ENCODE measurements at regions not wholly inside any gene's neighbourhood (a gene's known extent, or its start where the extent isn't known, plus 50 kb on each side); places are given as distances from the start of the nearest gene placed in this dataset.

DNA sequence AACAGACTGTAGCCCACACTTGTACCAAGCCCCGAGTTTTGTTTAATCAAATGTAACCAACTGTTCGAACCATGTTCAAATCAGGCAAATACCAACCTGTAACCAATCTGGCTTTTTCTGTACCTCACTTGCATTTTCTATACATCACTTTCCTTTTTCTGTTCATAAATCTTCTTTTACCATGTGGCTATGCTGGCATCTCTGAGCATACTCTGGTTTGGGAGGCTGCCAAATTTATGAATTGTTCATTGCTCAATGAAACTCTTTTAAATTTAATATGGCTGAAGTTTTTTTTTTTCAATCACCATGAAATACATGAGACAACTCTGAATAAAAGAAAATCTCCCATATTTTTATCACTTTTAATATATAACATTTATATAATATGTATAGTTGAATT is 256.1 kb downstream of the SLITRK6 start:
- no peak for DNase-seq (ENCODE audit: low read depth in 2 of 3, low spot score in 2 of 3)

GRCh38 chr13:85541476-85541875 is 257.7 kb downstream of the SLITRK6 start:
- no peak for DNase-seq (ENCODE audit: low read depth in 2 of 3, low spot score in 2 of 3)

GRCh38 chr13:85538957-85539356 is 260.3 kb downstream of the SLITRK6 start:
- no peak for DNase-seq (ENCODE audit: low read depth in 2 of 3, low spot score in 2 of 3)

GRCh38 chr13:85537601-85538000 is 261.6 kb downstream of the SLITRK6 start:
- DNase-seq (ENCODE audit: low read depth in 2 of 3, low spot score in 2 of 3): no peak

DNA sequence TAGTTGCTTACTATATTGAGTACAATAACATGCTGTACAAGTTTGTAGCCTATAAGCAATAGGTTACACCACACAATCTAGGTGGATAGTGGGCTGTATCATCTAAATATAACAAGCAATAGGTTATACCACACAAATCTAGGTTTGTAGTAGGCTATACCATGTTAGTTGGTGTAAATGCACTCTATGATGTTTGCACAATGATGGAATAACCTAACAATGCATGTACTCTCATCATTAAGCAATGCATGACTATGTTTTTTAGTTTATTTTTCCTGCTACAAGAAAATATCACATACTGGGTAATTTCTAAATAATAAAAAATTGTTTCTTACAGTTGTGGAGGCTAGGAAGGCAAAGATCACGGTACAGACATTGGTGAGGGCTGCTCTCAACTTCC is 262.5 kb downstream of the SLITRK6 start:
- no peak for DNase-seq (ENCODE audit: low read depth in 2 of 3, low spot score in 2 of 3)

- DNase-seq (ENCODE audit: low read depth in 2 of 3, low spot score in 2 of 3): no peak
These were observed 263.7 kb downstream of the SLITRK6 start for GRCh38 chr13:85535316-85536084.

- no peak for DNase-seq (ENCODE audit: low read depth in 2 of 3, low spot score in 2 of 3)
These were observed 265.3 kb downstream of the SLITRK6 start for GRCh38 chr13:85533911-85534310.

- DNase-seq (ENCODE audit: low read depth in 2 of 3, low spot score in 2 of 3): no peak
These were observed 270.0 kb downstream of the SLITRK6 start for GRCh38 chr13:85529218-85529594.

GRCh38 chr13:85528491-85529217 is 270.6 kb downstream of the SLITRK6 start:
- DNase-seq (ENCODE audit: low read depth in 2 of 3, low spot score in 2 of 3): no peak

DNA sequence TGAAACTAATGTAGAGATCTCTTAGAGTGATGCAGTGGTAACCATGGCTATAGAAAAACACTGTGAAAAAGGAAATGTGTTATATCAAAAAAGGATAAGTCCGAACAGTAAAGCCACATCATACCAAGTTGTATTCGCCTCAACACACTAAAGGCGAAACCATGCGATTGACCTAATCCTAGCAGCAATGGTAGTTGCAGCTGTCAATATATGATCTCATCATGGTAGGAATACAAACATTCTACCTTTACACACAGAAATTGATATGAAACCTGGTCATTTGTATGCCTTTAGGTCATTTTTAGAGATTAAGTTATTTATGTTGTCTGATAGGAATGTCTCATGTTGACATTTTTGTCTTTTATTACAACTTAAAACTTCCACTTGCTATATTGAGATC is 271.9 kb downstream of the SLITRK6 start:
- no peak for DNase-seq (ENCODE audit: low read depth in 2 of 3, low spot score in 2 of 3)

GRCh38 chr13:85525411-85525810 is 273.8 kb downstream of the SLITRK6 start:
- DNase-seq (ENCODE audit: low read depth in 2 of 3, low spot score in 2 of 3): no peak

DNA sequence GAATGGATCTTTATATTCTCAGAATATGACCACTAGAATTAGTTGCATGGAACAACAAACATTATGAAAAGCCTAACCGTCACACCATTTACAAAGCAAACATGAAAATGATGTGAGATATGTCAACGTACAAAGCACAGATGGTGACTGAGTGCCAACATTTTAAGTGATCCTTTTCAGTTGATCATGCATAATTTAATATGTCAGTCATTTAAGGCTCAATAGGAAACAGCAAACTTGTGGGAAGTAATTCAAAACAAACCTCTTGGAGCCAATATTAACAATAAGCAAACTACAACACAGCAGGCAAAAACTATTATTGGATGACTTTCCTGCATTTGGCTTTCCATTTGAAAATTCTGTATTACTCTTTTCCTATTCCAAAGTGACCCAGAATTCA is 277.6 kb downstream of the SLITRK6 start:
- no peak for DNase-seq (ENCODE audit: low read depth in 2 of 3, low spot score in 2 of 3)

DNA sequence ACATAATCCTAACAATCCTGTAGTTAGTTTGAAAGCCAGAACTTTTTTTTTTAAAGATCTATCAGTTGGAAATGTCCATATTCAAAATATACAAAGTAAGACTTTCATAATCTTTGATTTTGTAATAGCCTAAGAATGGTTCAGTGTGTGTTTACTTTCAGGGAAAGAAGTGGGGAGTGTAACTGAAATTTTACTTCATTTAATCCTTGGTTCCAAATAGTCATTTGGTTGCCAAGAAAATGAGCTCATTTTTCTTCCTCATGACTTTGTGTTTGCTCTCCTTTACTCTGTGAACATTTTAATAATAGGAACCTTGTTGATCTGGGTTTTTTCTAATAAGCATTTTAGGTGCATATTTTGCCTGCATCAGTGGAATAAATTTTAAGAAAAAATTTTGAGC is 278.8 kb downstream of the SLITRK6 start:
- DNase-seq (ENCODE audit: low read depth in 2 of 3, low spot score in 2 of 3): no peak

- DNase-seq (ENCODE audit: low read depth in 2 of 3, low spot score in 2 of 3): no peak
These were observed 279.9 kb downstream of the SLITRK6 start for GRCh38 chr13:85519363-85519762.

GRCh38 chr13:85512421-85512820 is 286.8 kb downstream of the SLITRK6 start:
- DNase-seq (ENCODE audit: low read depth in 2 of 3, low spot score in 2 of 3): no peak

- DNase-seq (ENCODE audit: low read depth in 2 of 3, low spot score in 2 of 3): no peak
These were observed 289.7 kb downstream of the SLITRK6 start for GRCh38 chr13:85509512-85509911.

- DNase-seq (ENCODE audit: low read depth in 2 of 3, low spot score in 2 of 3): no peak
These were observed 290.4 kb downstream of the SLITRK6 start for GRCh38 chr13:85508683-85509329.

DNA sequence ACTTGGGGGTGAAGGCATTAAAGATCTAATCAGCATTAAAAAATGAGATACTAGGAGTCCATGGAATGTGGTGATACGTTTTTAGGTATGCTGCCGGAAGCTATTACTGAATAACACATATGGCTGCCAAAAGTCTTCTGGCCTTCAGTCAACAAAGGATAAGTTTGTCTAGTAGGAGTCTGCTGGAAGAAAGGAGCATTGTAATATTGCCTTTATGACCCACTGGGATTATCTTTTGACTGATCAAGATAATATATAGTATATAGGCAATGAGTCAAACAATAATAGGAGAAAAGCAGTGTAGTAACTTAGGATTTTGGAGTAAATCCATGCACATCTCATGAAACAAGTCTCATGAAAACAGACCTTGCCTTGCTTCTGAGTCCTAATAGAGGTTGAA is 295.4 kb downstream of the SLITRK6 start:
- no peak for DNase-seq (ENCODE audit: low read depth in 2 of 3, low spot score in 2 of 3)

DNA sequence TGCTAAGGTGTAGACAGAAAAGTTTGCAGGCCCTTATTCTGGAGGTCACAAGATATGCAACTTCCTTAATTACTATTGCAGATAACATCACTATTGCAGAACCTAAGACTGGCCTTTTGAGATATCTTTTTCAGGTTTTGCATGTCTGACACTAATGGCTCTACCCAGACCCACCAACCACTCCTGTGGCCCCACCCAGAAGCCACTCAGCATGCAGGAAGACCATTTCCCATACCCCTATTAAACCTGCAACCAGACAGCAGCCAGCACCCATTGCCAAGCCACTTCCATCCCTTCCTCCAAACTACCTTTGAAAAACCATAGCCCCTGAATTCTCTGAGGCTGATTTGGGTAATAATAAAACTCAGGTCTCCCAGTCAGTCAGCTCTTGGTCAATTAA is 297.6 kb downstream of the SLITRK6 start:
- DNase-seq (ENCODE audit: low read depth in 2 of 3, low spot score in 2 of 3): no peak

DNA sequence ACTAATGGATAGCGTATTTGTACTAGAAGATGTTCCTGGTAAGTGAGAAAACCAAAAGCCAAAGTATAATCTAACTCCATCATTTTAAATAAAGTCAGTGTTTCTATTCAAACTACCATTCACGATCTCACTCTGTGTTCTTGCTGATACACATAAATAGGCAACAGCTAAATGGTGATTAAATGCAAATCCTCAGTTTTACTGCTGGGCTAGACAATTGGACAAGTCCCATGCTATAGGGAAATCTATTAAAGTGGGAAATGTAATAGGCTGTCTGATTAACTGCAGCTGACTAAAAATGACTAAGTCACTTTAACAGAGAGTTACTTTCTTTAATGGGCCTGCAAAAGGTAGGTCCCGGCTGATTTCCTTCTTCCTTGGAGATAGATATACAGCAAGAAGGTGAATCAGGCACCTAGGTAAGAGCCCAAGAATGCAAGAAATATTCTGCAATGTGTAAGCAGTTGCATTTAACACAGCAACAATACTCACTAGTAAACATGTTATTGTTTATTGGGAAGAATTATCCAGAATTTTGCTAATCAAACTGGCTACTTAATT is 298.4 kb downstream of the SLITRK6 start:
- DNase-seq (ENCODE audit: low read depth in 2 of 3, low spot score in 2 of 3): no peak

DNA sequence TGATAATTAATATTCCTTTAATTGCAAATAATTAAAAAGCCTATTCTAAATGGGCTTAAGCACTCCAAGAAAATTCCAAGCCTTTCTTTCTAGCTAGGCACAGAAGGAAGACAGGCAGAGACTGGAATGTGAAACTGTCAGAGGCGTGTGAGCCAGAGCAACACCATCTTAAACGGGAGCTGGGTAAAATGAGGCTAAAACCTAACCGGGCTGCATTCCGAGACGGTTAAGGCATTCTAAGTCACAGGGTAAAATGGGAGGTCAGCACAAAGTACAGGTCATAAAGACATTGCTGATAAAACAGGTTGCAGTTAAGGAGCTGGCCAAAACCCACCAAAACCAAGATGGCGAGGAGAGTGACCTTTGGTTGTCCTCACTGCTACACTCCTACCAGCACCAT is 300.4 kb downstream of the SLITRK6 start:
- no peak for DNase-seq (ENCODE audit: low read depth in 2 of 3, low spot score in 2 of 3)

DNA sequence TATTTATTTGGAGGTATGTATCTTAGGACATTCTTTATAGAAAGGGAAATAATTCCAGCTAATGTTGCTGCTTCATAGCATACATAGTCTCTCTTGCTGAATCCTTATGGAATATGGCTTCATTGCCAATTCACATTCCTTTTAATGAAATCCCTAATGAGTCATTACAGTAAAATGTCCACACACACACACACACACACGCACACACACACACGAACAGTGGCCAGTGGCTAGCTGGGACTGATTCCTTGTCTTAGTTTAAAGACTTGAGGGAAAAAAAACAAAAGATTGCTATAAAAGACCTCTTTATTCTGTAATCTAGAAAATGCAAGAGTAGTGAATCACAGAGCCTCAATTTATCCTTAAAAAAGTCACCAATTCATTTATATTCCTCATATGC is 301.6 kb downstream of the SLITRK6 start:
- DNase-seq (ENCODE audit: low read depth in 2 of 3, low spot score in 2 of 3): no peak
